CD4-positive, CD25-positive, alpha-beta regulatory T cell (primary cell): ENCODE measurements at regions not wholly inside any gene's neighbourhood (a gene's known extent, or its start where the extent isn't known, plus 50 kb on each side); places are given as distances from the start of the nearest gene placed in this dataset.
"Not testable (repeated sequence)": the region's sequence is repeated elsewhere in the genome, so short reads cannot be mapped to it uniquely, and the experiment has no call there.

Source experiments
- ATAC-seq, 2 donors: fragments of 150-1000 bp; cut with Tn5 transposase; one replicate each; pipeline ENCODE4 v1.10.0; 2021; ENCODE audit warnings: low read depth in 2 of 2, moderate number of reproducible peaks in 2 of 2, moderate library complexity in 1 of 2
- DNase-seq, 3 donors: peaks; one replicate each; pipeline versions ENCODE4 v3.0.0 to v3.0.0-alpha.2; 2012 to 2022; ENCODE audit warnings: mixed read lengths in 1 of 3
- H3K27ac ChIP-seq: one replicate; pipeline ENCODE4 v1.7.0; 2013; ENCODE audit warnings: mild to moderate bottlenecking, low read length; ENCODE audit not compliant: insufficient read depth, poor library complexity, severe bottlenecking
- H3K27me3 ChIP-seq: one replicate; pipeline ENCODE4 v1.7.0; 2013; ENCODE audit warnings: low read length; ENCODE audit not compliant: control insufficient read depth, insufficient read depth
- H3K36me3 ChIP-seq: one replicate; pipeline ENCODE4 v1.7.0; 2013; ENCODE audit warnings: mild to moderate bottlenecking, low read length, moderate library complexity; ENCODE audit not compliant: control insufficient read depth, insufficient read depth
- H3K4me1 ChIP-seq: 2 replicates; pipeline ENCODE4 v1.7.0; 2013; ENCODE audit warnings: mild to moderate bottlenecking, low read length; ENCODE audit not compliant: insufficient read depth, control insufficient read depth, poor library complexity, severe bottlenecking
- H3K4me3 ChIP-seq: one replicate; pipeline ENCODE4 v1.7.0; 2013; ENCODE audit warnings: low read depth, mild to moderate bottlenecking, low read length, moderate library complexity
- H3K9me3 ChIP-seq, 2 experiments: 1 replicate in 1 of 2; 2 replicates in 1 of 2; pipeline ENCODE4 v1.7.0; 2013; ENCODE audit warnings: low read length in 2 of 2, mild to moderate bottlenecking in 1 of 2, moderate library complexity in 1 of 2; ENCODE audit not compliant: control insufficient read depth in 2 of 2
- H3K27ac Mint-ChIP-seq, 3 donors: one replicate each; pipeline ENCODE4 v1.8.0; 2020 to 2022; ENCODE audit warnings: mild to moderate bottlenecking in 3 of 3, mixed read lengths in 3 of 3, moderate library complexity in 2 of 3
- H3K27me3 Mint-ChIP-seq: one replicate; pipeline ENCODE4 v1.8.0; 2022; ENCODE audit warnings: mild to moderate bottlenecking, mixed read lengths
- H3K36me3 Mint-ChIP-seq: one replicate; pipeline ENCODE4 v1.8.0; 2020; ENCODE audit warnings: mixed read lengths
- H3K4me1 Mint-ChIP-seq, 4 donors: one replicate each; pipeline ENCODE4 v1.8.0; 2020 to 2022; ENCODE audit warnings: mixed read lengths in 4 of 4, mild to moderate bottlenecking in 1 of 4
- H3K4me3 Mint-ChIP-seq, 4 donors: one replicate each; pipeline ENCODE4 v1.8.0; 2020 to 2022; ENCODE audit warnings: mild to moderate bottlenecking in 4 of 4, mixed read lengths in 4 of 4, moderate library complexity in 3 of 4
- H3K9me3 Mint-ChIP-seq, 7 donors: one replicate each; pipeline ENCODE4 v1.8.0; 2020 to 2022; ENCODE audit warnings: mixed read lengths in 7 of 7, mild to moderate bottlenecking in 3 of 7, moderate library complexity in 2 of 7

- Mint-ChIP-seq H3K9me3 (no peaks in the 10 kb centered on the region), H3K4me1 (no peaks in the 10 kb centered on the region), H3K4me3 (no peak overlapping the region), H3K27me3 (peaks cover 4% of the 10 kb centered on the region), H3K36me3 (no peaks in the 10 kb centered on the region), H3K27ac (no peak overlapping the region)
- DNase-seq (no peak), ATAC-seq (no peak)
- Histone ChIP-seq H3K4me3 (no peak overlapping the region), H3K27me3 (no peaks in the 10 kb centered on the region), H3K9me3 (no peaks in the 10 kb centered on the region), H3K27ac (no peak overlapping the region), H3K36me3 (no peaks in the 10 kb centered on the region), H3K4me1 (no peaks in the 10 kb centered on the region)
Measured at GRCh38 chr2:122033778-122034177, 278.3 kb downstream of the TSN start.

GRCh38 chr2:122034344-122034743 lies 278.9 kb downstream of the TSN start:
- H3K36me3 ChIP-seq, result no peaks in the 10 kb centered on the region
- H3K27me3 Mint-ChIP-seq, result peaks cover 4% of the 10 kb centered on the region
- H3K27ac ChIP-seq, result no peak overlapping the region
- H3K27ac Mint-ChIP-seq, result no peak overlapping the region
- no peaks in the 10 kb centered on the region for H3K36me3 Mint-ChIP-seq
- peaks cover 0 to 1% (median 0%) of the 10 kb centered on the region in 7 donors for H3K9me3 Mint-ChIP-seq
- DNase-seq (no peak), ATAC-seq (no peak)
- H3K4me3 ChIP-seq, result no peak overlapping the region
- no peaks in the 10 kb centered on the region for H3K4me1 Mint-ChIP-seq
- H3K9me3 ChIP-seq, result no peaks in the 10 kb centered on the region
- no peaks in the 10 kb centered on the region for H3K4me1 ChIP-seq
- no peak overlapping the region for H3K4me3 Mint-ChIP-seq
- no peaks in the 10 kb centered on the region for H3K27me3 ChIP-seq

DNA sequence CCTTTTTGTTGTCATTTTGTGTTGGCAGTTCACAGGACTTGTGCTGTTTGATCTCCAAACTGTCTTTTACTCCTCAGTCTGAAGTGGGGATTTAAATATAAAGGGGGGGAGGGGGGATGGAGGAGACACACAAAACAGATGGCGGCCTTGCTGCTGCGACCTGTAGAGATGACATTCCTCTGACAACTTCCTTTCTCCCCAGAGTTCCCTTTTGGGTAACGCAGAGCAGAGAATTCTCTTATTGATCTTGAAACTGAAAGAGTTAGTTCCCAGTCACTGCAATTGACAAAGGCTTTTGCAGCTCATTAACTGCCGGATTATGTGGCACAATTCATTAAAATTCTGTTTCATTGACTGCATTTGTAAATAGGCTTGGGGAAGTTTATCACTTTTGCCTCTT lies 279.3 kb downstream of the TSN start:
- Histone ChIP-seq H3K36me3 (no peaks in the 10 kb centered on the region), H3K4me1 (no peaks in the 10 kb centered on the region), H3K27ac (no peak overlapping the region), H3K4me3 (no peak overlapping the region), H3K27me3 (no peaks in the 10 kb centered on the region), H3K9me3 (no peaks in the 10 kb centered on the region)
- H3K27me3 Mint-ChIP-seq, result peaks cover 4% of the 10 kb centered on the region
- no peaks in the 10 kb centered on the region for H3K4me1 Mint-ChIP-seq
- no peaks in the 10 kb centered on the region for H3K36me3 Mint-ChIP-seq
- no peak overlapping the region for H3K4me3 Mint-ChIP-seq
- peaks cover 0 to 1% (median 0%) of the 10 kb centered on the region in 7 donors for H3K9me3 Mint-ChIP-seq
- H3K27ac Mint-ChIP-seq, result no peak overlapping the region
- ATAC-seq (no peak), DNase-seq (no peak)

- H3K27me3 ChIP-seq, H3K9me3 Mint-ChIP-seq, DNase-seq, H3K27ac Mint-ChIP-seq, H3K9me3 ChIP-seq, H3K4me3 ChIP-seq, H3K4me3 Mint-ChIP-seq, ATAC-seq, H3K36me3 ChIP-seq, H3K36me3 Mint-ChIP-seq, H3K27ac ChIP-seq, H3K4me1 ChIP-seq, H3K4me1 Mint-ChIP-seq, H3K27me3 Mint-ChIP-seq: not testable (repeated sequence)
Measured at GRCh38 chr2:122038816-122039215, 283.4 kb downstream of the TSN start.

- no peak for DNase-seq
- no peak for ATAC-seq
- no peak overlapping the region for H3K4me3 ChIP-seq
- Mint-ChIP-seq H3K4me1 (no peaks in the 10 kb centered on the region), H3K4me3 (no peak overlapping the region), H3K36me3 (no peaks in the 10 kb centered on the region), H3K27ac (no peak overlapping the region), H3K9me3 (peaks cover 0 to 5% (median 0%) of the 10 kb centered on the region in 7 donors), H3K27me3 (peaks cover 4% of the 10 kb centered on the region)
- H3K36me3 ChIP-seq, result no peaks in the 10 kb centered on the region
- H3K4me1 ChIP-seq, result no peaks in the 10 kb centered on the region
- no peaks in the 10 kb centered on the region for H3K27me3 ChIP-seq
- H3K9me3 ChIP-seq, result no peaks in the 10 kb centered on the region
- no peak overlapping the region for H3K27ac ChIP-seq
Measured at GRCh38 chr2:122041455-122041854, 286.0 kb downstream of the TSN start.

DNA sequence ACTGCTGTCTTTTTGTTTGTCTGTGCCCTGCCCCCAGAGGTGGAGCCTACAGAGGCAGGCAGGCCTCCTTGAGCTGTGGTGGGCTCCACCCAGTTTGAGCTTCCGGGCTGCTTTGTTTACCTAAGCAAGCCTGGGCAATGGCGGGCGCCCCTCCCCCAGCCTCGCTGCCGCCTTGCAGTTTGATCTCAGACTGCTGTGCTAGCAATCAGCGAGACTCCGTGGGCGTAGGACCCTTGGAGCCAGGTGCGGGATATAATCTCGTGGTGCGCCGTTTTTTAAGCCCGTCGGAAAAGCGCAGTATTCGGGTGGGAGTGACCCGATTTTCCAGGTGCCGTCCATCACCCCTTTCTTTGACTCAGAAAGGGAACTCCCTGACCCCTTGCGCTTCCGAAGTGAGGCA lies 296.2 kb downstream of the TSN start:
- not testable (repeated sequence) for H3K36me3 ChIP-seq, H3K27ac Mint-ChIP-seq

DNA sequence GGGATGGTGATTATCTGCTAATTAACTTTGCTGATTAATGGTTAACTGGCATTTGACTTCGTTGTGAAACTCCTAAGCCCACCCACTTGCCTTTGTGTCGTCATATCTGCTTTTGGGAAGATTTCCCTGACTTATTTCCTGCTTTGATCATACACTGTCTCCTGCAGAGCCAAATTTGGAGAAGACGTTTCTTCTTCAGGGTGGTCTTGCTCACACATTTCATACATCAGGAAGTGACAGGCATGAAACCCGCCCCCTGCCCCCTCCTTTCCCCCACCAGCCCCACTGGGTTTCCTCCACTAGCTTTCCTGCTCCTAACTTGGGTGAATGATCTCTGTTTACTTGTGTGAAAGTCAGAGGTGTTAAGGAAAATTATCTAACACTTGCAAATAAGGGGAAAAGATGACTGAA lies 300.1 kb downstream of the TSN start:
- H3K9me3 Mint-ChIP-seq, result no peaks in the 10 kb centered on the region
- Histone ChIP-seq H3K9me3 (no peaks in the 10 kb centered on the region), H3K27me3 (no peaks in the 10 kb centered on the region), H3K36me3 (no peaks in the 10 kb centered on the region), H3K4me1 (no peaks in the 10 kb centered on the region), H3K4me3 (no peak overlapping the region), H3K27ac (no peak overlapping the region)
- H3K27me3 Mint-ChIP-seq, result no peaks in the 10 kb centered on the region
- H3K4me3 Mint-ChIP-seq, result no peak overlapping the region
- no peaks in the 10 kb centered on the region for H3K36me3 Mint-ChIP-seq
- H3K27ac Mint-ChIP-seq, result no peak overlapping the region
- DNase-seq, result no peak
- H3K4me1 Mint-ChIP-seq, result no peaks in the 10 kb centered on the region
- ATAC-seq, result no peak

More for the DNA sequence above, 296.2 kb downstream of the TSN start:
- not testable (repeated sequence) for H3K27me3 Mint-ChIP-seq, H3K36me3 Mint-ChIP-seq, H3K27me3 ChIP-seq, H3K4me3 ChIP-seq, DNase-seq, H3K9me3 ChIP-seq, H3K4me1 ChIP-seq, H3K4me1 Mint-ChIP-seq, H3K27ac ChIP-seq, H3K9me3 Mint-ChIP-seq, H3K4me3 Mint-ChIP-seq, ATAC-seq

GRCh38 chr2:122056853-122057252 lies 301.4 kb downstream of the TSN start:
- H3K9me3 Mint-ChIP-seq, result no peaks in the 10 kb centered on the region
- no peak overlapping the region for H3K4me3 Mint-ChIP-seq
- no peaks in the 10 kb centered on the region for H3K27me3 Mint-ChIP-seq
- no peaks in the 10 kb centered on the region for H3K4me1 Mint-ChIP-seq
- H3K9me3 ChIP-seq, result no peaks in the 10 kb centered on the region
- H3K36me3 ChIP-seq, result no peaks in the 10 kb centered on the region
- DNase-seq, result no peak
- H3K27ac Mint-ChIP-seq, result no peak overlapping the region
- H3K4me1 ChIP-seq, result no peaks in the 10 kb centered on the region
- no peak overlapping the region for H3K27ac ChIP-seq
- H3K36me3 Mint-ChIP-seq, result no peaks in the 10 kb centered on the region
- no peaks in the 10 kb centered on the region for H3K27me3 ChIP-seq
- no peak overlapping the region for H3K4me3 ChIP-seq
- no peak for ATAC-seq
